GM23338 (cell line): ENCODE measurements at regions not wholly inside any gene's neighbourhood (a gene's known extent, or its start where the extent isn't known, plus 50 kb on each side); places are given as distances from the start of the nearest gene placed in this dataset.

Experiments used
- ATAC-seq: fragments of 200-7000 bp; cut with Tn5 transposase; 3 replicates; pipeline ENCODE4 v1.9.1; 2020
- DNase-seq: peaks from one replicate; pipeline ENCODE4 v3.0.0-alpha.2; 2015; ENCODE audit warnings: low spot score
- H2AFZ ChIP-seq: fragments of 200-600 bp; sonication (generic); 2 replicates; pipeline ENCODE4 v1.8.0; 2016; ENCODE audit warnings: antibody characterized with exemption, mild to moderate bottlenecking, moderate library complexity
- H3F3A ChIP-seq: fragments of 200-600 bp; sonication (generic); replicated peaks from 2 replicates; pipeline ENCODE4 v1.8.0; 2017; ENCODE audit warnings: antibody characterized with exemption, mixed run types, low read depth
- H3K27ac ChIP-seq: fragments of 200-600 bp; sonication (generic); 2 replicates; pipeline ENCODE4 v1.6.1; 2016; ENCODE audit warnings: low read depth
- H3K27me3 ChIP-seq: fragments of 200-600 bp; sonication (generic); 2 replicates; pipeline ENCODE4 v1.8.0; 2016; ENCODE audit warnings: mild to moderate bottlenecking, mixed run types, moderate library complexity; ENCODE audit not compliant: insufficient read depth
- H3K36me3 ChIP-seq: fragments of 200-600 bp; sonication (generic); 2 replicates; pipeline ENCODE4 v1.8.0; 2016; ENCODE audit warnings: mild to moderate bottlenecking; ENCODE audit not compliant: insufficient read depth
- H3K4me1 ChIP-seq: fragments of 200-600 bp; sonication (generic); 2 replicates; pipeline ENCODE4 v1.8.0; 2016; ENCODE audit warnings: mild to moderate bottlenecking, moderate library complexity; ENCODE audit not compliant: insufficient read depth
- H3K4me2 ChIP-seq: fragments of 200-600 bp; sonication (generic); 2 replicates; pipeline ENCODE4 v1.7.1; 2017; ENCODE audit warnings: mixed run types
- H3K4me3 ChIP-seq: fragments of 200-600 bp; sonication (generic); 2 replicates; pipeline ENCODE4 v1.6.1; 2016; ENCODE audit warnings: mixed run types
- H3K79me2 ChIP-seq: fragments of 200-600 bp; sonication (generic); replicated peaks from 2 replicates; pipeline ENCODE4 v1.8.0; 2017; ENCODE audit warnings: mild to moderate bottlenecking; ENCODE audit not compliant: insufficient read depth
- H3K9me2 ChIP-seq: fragments of 200-600 bp; sonication (generic); 2 replicates; pipeline ENCODE4 v1.8.0; 2017; ENCODE audit not compliant: insufficient read depth
- H4K20me1 ChIP-seq: fragments of 200-600 bp; sonication (generic); replicated peaks from 2 replicates; pipeline ENCODE4 v1.8.0; 2017; ENCODE audit warnings: mild to moderate bottlenecking; ENCODE audit not compliant: insufficient read depth
- H3K27ac Mint-ChIP-seq: 2 replicates; pipeline ENCODE4 v1.8.0; 2020; ENCODE audit warnings: inconsistent platforms, mild to moderate bottlenecking, moderate library complexity, mixed read lengths
- H3K27me3 Mint-ChIP-seq: 3 replicates; pipeline ENCODE4 v1.8.0; 2022; ENCODE audit warnings: low read depth, mild to moderate bottlenecking, moderate library complexity, mixed read lengths, inconsistent platforms; ENCODE audit not compliant: insufficient read depth, poor library complexity
- H3K36me3 Mint-ChIP-seq: 3 replicates; pipeline ENCODE4 v1.8.0; 2021; ENCODE audit warnings: low read depth, mild to moderate bottlenecking, inconsistent platforms, moderate library complexity, mixed read lengths
- H3K4me1 Mint-ChIP-seq: 3 replicates; pipeline ENCODE4 v1.8.0; 2020; ENCODE audit warnings: mild to moderate bottlenecking, inconsistent platforms, mixed read lengths
- H3K4me3 Mint-ChIP-seq: 3 replicates; pipeline ENCODE4 v1.8.0; 2021; ENCODE audit warnings: moderate library complexity, mild to moderate bottlenecking, inconsistent platforms, mixed read lengths
- H3K9me3 Mint-ChIP-seq: 3 replicates; pipeline ENCODE4 v1.8.0; 2020; ENCODE audit warnings: moderate library complexity, mild to moderate bottlenecking, inconsistent platforms, mixed read lengths
- CREB1 ChIP-seq: fragments of 250-450 bp; sonication (Bioruptor Pico); IDR thresholded peaks from 2 replicates; pipeline ENCODE4 v1.5.0; 2020; ENCODE audit warnings: low read depth, mild to moderate bottlenecking, moderate library complexity
- CTCF ChIP-seq, 2 experiments: fragments of 200-600 bp in 1 of 2; sonication (generic) in 1 of 2; conservative IDR thresholded peaks; 2 replicates each; pipeline versions ENCODE4 v1.5.1 to v1.6.1; 2016 to 2017; ENCODE audit warnings: antibody characterized with exemption in 2 of 2, low read depth in 2 of 2, mild to moderate bottlenecking in 2 of 2, moderate library complexity in 1 of 2
- EZH2 ChIP-seq: fragments of 200-600 bp; sonication (generic); IDR thresholded peaks from one replicate; pipeline ENCODE4 v1.8.0; 2017; ENCODE audit warnings: antibody characterized with exemption, mild to moderate bottlenecking, low read depth; ENCODE audit not compliant: unreplicated experiment
- EZH2phosphoT487 ChIP-seq: fragments of 200-600 bp; sonication (generic); IDR thresholded peaks from one replicate; pipeline ENCODE4 v1.8.1; 2018; ENCODE audit warnings: antibody characterized with exemption; ENCODE audit not compliant: unreplicated experiment
- NANOG ChIP-seq: IDR thresholded peaks from 2 replicates; pipeline ENCODE4 v1.6.1; 2016; ENCODE audit warnings: antibody characterized with exemption, borderline replicate concordance
- POLR2AphosphoS5 ChIP-seq: IDR thresholded peaks from 2 replicates; pipeline ENCODE4 v1.6.1; 2016; ENCODE audit warnings: antibody characterized with exemption, low read depth
- ZNF331 ChIP-seq: fragments of 250-450 bp; sonication (Bioruptor Pico); IDR thresholded peaks from 2 replicates; pipeline ENCODE4 v1.5.0; 2020; ENCODE audit warnings: low read depth, mild to moderate bottlenecking, moderate library complexity
- ZNF462 ChIP-seq: fragments of 250-450 bp; sonication (Bioruptor Pico); IDR thresholded peaks from 2 replicates; pipeline ENCODE4 v1.5.0; 2020; ENCODE audit warnings: mild to moderate bottlenecking, moderate library complexity

- peaks cover 3% of the 10 kb centered on the region; the same call in 1 of the 3 replicates for H3K4me1 Mint-ChIP-seq
- peaks cover 6% of the 10 kb centered on the region; the same call in 2 of the 3 replicates for H3K36me3 Mint-ChIP-seq
- H3K27ac ChIP-seq: no peak overlapping the region
Observed at GRCh38 chr5:22965960-22966359, 112.8 kb upstream of the CDH12 start.

GRCh38 chr5:22964632-22965031 is 111.5 kb upstream of the CDH12 start:
- Histone ChIP-seq H3K79me2 (no peaks in the 10 kb centered on the region), H2AFZ (no peak overlapping the region), H3K27ac (no peak overlapping the region), H3F3A (no peaks in the 10 kb centered on the region), H3K9me2 (peaks cover 3% of the 10 kb centered on the region; the same call in 1 of the 2 replicates), H3K27me3 (no peaks in the 10 kb centered on the region), H3K36me3 (no peaks in the 10 kb centered on the region), H3K4me3 (no peak overlapping the region), H3K4me1 (no peaks in the 10 kb centered on the region), H3K4me2 (no peak overlapping the region), H4K20me1 (no peaks in the 10 kb centered on the region)
- ATAC-seq (no peak), DNase-seq (no peak)
- Mint-ChIP-seq H3K4me1 (peaks cover 3% of the 10 kb centered on the region; the same call in 1 of the 3 replicates), H3K27ac (no peak overlapping the region), H3K36me3 (peaks cover 6% of the 10 kb centered on the region; the same call in 2 of the 3 replicates), H3K27me3 (no peaks in the 10 kb centered on the region), H3K9me3 (peaks cover 17% of the 10 kb centered on the region), H3K4me3 (no peak overlapping the region)
- TF ChIP-seq CREB1: no peak
- no peak for TF ChIP-seq ZNF462 (CRISPR knock-in tag)
- TF ChIP-seq NANOG: no peak
- no peak for TF ChIP-seq EZH2
- TF ChIP-seq EZH2phosphoT487: no peak

More at GRCh38 chr5:22965960-22966359, 112.8 kb upstream of the CDH12 start:
- Histone ChIP-seq H2AFZ (no peak overlapping the region), H3K27me3 (no peaks in the 10 kb centered on the region), H4K20me1 (no peaks in the 10 kb centered on the region), H3K4me3 (no peak overlapping the region), H3K36me3 (no peaks in the 10 kb centered on the region), H3K9me2 (peaks cover 3% of the 10 kb centered on the region; the same call in 1 of the 2 replicates), H3F3A (no peaks in the 10 kb centered on the region), H3K79me2 (no peaks in the 10 kb centered on the region), H3K4me2 (no peak overlapping the region), H3K4me1 (no peaks in the 10 kb centered on the region)
- ATAC-seq (no peak), DNase-seq (no peak)
- no peaks in the 10 kb centered on the region for H3K27me3 Mint-ChIP-seq
- H3K27ac Mint-ChIP-seq: no peak overlapping the region
- TF ChIP-seq CTCF (conservative IDR thresholded peaks at IDR 0.05; ENCODE audit: low read depth in 2 of 2) (no peak), EZH2 (no peak), POLR2AphosphoS5 (no peak), NANOG (no peak), ZNF331 (CRISPR knock-in tag) (no peak), EZH2phosphoT487 (no peak)
- H3K9me3 Mint-ChIP-seq: peaks cover 18% of the 10 kb centered on the region
- H3K4me3 Mint-ChIP-seq: no peak overlapping the region
